Gastrocnemius medialis (tissue), 4 donors: ENCODE measurements at regions not wholly inside any gene's neighbourhood (a gene's known extent, or its start where the extent isn't known, plus 50 kb on each side); places are given as distances from the start of the nearest gene placed in this dataset.

Source experiments
- POLR2A ChIP-seq, 2 donors: fragments of 450-650 bp; IDR thresholded peaks; one replicate each; pipeline ENCODE4 v1.6.1; 2017; ENCODE audit warnings: antibody characterized with exemption in 2 of 2, mild to moderate bottlenecking in 2 of 2, moderate library complexity in 2 of 2
- TF ChIP-seq, protein P1 (sequence below), 5 experiments: fragments of 450-650 bp in 3 of 5; fragments of 200-600 bp in 2 of 5; sonication (generic) in 2 of 5; IDR thresholded peaks in 4 of 5; conservative IDR thresholded peaks in 1 of 5; 1 replicate in 4 of 5; 2 replicates in 1 of 5; pipeline ENCODE4 v1.5.1; 2016 to 2019; ENCODE audit warnings: antibody characterized with exemption in 5 of 5, mild to moderate bottlenecking in 3 of 5, moderate library complexity in 3 of 5

DNA sequence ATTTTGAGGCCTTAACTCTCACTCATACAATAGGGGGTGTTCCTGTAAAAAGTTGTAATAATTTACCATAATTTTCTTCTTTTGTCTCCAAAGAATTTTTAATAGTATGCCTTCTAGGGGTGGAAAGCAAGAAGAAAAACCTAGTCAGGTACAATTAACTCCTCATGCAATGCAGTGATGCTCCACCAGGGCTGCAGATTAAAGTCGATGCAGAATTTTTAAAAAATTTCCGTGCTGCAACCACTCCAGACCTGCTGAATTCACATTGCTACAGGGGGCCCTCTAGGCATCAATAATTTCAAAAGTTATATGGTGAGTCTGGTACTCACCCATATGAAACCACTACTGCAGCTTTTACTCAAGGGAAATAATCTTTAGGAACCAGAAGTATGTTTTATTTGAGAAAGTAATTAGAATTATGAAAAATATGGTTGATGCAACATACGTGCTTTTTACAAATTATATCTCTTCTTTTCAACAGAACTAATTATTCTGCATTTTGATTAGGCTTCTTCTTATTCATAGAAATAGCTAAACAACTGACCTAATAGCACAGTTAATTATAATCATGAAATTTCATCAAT lies 353.2 kb downstream of the BCAT1 start:
- TF ChIP-seq, protein P1, sequence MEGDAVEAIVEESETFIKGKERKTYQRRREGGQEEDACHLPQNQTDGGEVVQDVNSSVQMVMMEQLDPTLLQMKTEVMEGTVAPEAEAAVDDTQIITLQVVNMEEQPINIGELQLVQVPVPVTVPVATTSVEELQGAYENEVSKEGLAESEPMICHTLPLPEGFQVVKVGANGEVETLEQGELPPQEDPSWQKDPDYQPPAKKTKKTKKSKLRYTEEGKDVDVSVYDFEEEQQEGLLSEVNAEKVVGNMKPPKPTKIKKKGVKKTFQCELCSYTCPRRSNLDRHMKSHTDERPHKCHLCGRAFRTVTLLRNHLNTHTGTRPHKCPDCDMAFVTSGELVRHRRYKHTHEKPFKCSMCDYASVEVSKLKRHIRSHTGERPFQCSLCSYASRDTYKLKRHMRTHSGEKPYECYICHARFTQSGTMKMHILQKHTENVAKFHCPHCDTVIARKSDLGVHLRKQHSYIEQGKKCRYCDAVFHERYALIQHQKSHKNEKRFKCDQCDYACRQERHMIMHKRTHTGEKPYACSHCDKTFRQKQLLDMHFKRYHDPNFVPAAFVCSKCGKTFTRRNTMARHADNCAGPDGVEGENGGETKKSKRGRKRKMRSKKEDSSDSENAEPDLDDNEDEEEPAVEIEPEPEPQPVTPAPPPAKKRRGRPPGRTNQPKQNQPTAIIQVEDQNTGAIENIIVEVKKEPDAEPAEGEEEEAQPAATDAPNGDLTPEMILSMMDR (IDR thresholded peaks at IDR 0.05 in 4 of 5, conservative IDR thresholded peaks at IDR 0.05 in 1 of 5): peak in 1 of 5 experiments; percentile 17
- no peak for TF ChIP-seq POLR2A (IDR thresholded peaks at IDR 0.05)
